ENCODE measurements at regions not wholly inside any gene's neighbourhood (a gene's known extent, or its start where the extent isn't known, plus 50 kb on each side); places are given as distances from the start of the nearest gene placed in this dataset.
"Not testable (repeated sequence)": the region's sequence is repeated elsewhere in the genome, so short reads cannot be mapped to it uniquely, and the experiment has no call there.

DNA sequence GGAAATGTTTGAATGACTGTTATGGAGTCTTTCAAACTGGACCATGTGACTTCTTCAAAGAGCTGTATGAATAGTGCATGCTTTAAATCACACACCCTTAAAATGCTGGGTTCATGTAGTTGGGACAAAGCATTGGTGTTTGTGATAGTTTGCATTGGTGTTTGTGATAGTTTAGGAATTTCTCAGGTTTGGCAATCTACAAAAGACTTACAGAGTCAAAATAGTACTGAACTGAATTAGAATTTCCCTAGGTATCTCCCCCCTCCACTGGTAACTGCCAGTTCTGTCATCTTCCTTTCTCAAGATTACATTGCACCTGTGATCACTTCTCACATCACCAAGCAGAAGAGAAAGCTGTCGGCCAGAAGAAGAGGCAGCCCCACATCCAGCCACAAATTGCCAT is 261.1 kb downstream of the GATA3 start:
- no peak for DNase-seq

GRCh38 chr10:8316284-8316683 is 261.8 kb downstream of the GATA3 start:
- no peak for DNase-seq

DNA sequence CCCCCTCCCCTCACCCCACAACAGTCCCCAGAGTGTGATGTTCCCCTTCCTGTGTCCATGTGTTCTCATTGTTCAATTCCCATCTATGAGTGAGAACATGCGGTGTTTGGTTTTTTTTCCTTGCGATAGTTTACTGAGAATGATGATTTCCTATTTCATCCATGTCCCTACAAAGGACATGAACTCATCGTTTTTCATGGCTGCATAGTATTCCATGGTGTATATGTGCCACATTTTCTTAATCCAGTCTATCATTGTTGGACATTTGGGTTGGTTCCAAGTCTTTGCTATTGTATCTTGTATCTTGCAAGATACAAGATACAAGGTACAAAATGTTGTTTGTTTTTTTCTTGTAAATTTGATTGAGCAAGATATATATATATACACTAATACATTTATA is 263.9 kb downstream of the GATA3 start:
- not testable (repeated sequence) for DNase-seq

GRCh38 chr10:8318956-8319355 is 264.5 kb downstream of the GATA3 start:
- no peak for DNase-seq

DNA sequence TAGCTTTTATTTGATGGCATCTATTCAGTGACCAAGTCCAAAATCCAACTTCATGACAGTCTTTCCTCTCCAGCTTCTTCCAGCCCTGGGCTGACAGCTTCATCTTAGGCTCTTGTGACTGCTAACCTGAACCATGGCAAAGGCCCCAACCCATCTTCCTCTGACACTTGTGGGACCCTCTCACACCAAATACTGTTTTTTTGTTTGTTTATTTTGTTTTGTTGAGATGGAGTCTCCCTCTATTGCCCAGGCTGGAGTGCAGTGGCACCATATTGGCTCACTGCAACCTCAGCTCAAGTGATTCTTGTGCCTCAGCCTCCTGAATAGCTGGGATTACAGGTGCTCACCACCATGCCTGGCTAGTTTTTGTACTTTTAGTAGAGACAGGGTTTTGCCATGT is 265.2 kb downstream of the GATA3 start:
- no peak for DNase-seq

- DNase-seq: no peak
These were observed 267.5 kb downstream of the GATA3 start for GRCh38 chr10:8321990-8322389.

DNA sequence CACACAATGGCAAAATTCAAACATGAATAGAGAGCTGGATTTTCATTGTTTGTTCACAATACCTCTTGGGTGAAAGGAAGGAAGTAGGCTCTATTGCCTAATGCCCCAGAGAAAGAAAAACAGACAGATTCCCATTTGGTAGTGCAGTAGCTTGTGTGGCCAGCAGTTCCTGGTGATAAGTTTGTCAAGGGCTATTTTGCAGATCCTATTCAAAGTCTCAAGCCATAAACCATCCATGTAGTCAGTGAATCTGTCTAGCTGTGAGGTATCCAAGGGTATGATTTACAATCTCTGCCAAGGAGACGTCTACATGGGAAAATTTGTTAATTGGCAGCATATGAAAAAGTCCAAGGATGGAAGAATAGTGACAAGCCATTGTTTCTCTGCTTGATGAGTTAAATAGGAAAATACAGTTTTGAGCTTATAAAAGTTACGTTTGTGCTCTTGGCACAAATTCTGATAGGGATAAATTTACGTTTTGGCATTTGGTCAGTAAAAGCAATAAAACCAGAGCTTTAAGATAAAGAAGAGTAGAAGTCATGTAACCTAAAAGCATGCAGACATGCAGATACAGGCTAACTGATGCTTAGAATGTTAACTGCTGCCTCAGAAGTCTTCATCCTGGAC is 269.1 kb downstream of the GATA3 start:
- no peak for DNase-seq

- no peak for DNase-seq
These were observed 270.8 kb downstream of the GATA3 start for GRCh38 chr10:8325024-8325980.

DNA sequence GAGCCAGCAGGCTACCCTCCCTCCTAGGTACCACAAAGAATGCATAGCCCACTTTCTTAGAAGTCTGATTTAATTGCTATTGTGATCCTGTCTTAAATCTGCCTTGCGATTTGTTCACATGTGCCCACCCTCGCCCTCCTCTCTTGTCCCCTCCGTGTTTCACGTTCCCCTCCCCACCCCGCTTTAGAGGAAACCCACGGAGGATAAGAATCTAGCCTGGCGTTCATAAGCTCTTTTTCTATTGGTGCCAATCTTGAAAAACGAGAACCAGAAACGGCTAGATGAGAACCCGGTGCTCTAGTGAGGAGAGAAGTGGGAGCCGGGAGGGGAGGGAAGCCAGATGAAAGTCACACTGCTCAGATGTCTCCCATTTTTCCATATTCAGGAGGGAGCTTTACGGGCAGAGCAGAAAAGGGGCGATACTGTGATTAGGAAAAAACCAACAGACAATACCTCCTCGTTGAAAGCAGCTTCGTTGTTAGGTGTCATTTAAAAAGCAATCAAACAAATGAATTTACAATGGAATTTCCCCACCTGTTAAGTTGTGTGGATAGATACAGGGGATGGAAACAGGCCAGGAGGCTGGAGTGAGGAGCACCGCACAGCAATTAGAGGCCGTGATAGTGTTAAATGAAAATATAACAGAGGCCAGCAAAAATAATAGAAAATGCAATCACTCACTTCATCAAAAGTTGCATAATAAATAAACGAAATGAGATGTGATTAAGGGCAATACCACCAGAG is 272.1 kb downstream of the GATA3 start:
- DNase-seq: no peak

DNA sequence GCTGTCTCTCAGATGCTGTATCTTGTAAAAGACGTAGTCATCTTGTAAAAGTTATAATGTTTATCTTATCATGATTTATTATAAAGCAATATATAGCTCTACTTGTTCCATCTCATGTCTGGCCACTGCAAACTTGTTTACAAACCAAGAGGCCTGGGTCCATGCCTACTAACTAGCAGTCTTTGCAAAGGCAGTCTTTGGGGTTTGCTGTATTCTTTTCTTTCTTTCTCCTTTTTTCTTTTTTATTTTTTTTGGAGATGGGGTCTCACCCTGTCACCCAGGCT is 272.6 kb downstream of the GATA3 start:
- no peak for DNase-seq

DNA sequence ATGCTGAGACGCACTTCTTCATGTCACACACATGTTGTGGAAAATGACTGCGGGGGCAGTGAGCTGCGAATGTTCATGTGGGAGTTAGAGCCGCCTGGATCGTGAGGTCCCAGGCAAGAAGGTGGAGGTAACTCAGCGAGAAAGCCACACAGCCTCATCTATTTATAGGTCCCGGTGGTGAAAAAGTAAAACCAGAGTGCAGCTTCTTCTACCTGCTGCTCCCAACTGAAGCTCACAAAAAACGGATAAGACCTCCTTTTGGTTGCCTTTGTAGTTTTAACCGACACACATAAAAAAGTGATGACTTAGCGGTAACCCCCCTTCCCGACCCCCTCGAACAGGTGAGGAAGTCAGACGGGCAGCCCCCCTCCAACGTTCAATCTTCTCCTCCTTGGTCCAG is 276.9 kb downstream of the GATA3 start:
- DNase-seq: no peak

GRCh38 chr10:8331896-8332729 is 277.6 kb downstream of the GATA3 start:
- no peak for DNase-seq

DNA sequence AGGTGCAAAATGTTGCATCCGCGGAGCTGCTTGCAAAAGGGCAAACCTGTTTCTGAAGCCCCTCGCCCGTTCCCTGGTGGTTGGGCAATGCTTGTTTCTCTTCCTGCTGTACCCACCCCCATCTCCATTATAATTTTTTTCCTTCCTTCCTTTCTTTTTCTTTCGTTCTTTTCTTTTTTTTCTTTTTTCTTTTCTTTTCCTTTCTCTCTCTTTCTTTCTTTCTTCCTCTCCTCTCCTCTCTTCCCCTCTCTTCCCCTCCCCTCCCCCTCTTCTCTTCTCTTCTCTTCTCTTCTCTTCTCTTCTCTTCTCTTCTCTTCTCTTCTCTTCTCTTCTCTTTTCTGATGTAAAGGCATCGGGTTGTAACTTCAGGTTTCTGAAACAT is 278.2 kb downstream of the GATA3 start:
- DNase-seq: no peak

DNA sequence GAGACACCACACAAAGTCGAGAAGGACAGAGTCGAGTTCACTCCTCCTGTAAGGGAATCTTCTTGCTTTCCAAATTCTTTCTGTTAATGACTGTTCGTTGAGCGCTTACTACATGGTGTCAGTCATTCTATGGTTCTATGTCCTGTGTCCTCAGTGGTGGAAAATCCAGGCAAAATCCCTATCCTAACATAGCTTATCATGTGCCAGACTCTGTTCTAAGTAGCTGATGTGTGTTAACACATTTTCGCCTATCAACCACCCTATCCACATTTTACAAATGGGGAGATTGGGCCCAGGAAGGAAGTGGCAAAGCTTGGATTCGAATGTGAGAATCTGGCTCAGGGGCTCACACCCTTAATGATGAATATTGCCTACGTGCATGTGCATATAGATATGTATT is 280.1 kb downstream of the GATA3 start:
- no peak for DNase-seq

GRCh38 chr10:8336629-8337331 is 282.3 kb downstream of the GATA3 start:
- DNase-seq: no peak

- no peak for DNase-seq
These were observed 282.8 kb downstream of the GATA3 start for GRCh38 chr10:8337332-8337651.

- DNase-seq: no peak
These were observed 283.8 kb downstream of the GATA3 start for GRCh38 chr10:8338177-8338766.

DNA sequence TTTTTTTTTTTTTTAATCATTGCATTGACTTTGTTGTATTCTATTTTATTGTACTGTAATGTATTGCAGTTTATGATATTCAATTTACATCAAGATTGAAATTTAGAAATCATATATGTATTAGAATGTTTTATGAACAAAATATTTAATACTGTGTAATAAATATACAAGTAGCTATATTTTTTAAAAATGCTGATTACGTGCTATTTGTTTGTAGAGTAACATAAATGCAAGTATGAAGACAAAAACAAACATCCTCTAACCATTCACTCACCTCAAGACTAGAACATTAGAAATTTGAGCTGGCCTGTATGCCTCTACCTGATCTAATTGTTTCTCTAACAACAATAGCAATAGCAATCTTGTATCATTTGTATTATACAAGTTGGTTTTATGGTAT is 290.3 kb downstream of the GATA3 start:
- DNase-seq: no peak

DNA sequence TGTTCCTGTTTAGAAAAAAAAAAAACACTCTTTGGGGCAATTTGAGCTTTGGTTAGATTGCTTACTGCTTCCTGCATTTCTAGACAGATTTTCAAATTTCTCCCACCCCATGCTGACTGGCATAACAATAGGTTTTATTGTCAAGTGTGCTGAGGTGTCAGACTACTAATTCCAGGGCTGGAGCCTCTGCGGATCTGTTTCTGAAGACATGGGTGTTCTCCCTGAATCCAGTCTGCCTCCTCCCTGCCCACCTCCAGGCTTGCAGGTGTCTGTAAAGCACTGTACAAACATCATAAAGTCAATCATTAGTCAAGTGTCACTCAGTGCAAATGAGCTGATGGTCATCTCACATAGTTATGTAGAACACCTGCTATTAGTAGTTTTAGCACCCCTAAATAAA is 292.4 kb downstream of the GATA3 start:
- DNase-seq: no peak

- not testable (repeated sequence) for DNase-seq
These were observed 293.1 kb downstream of the GATA3 start for GRCh38 chr10:8347614-8348013.

GRCh38 chr10:8349610-8350249 is 295.2 kb downstream of the GATA3 start:
- no peak for DNase-seq
